ENCODE measurements at regions not wholly inside any gene's neighbourhood (a gene's known extent, or its start where the extent isn't known, plus 50 kb on each side); places are given as distances from the start of the nearest gene placed in this dataset.

GRCh38 chr11:80610516-80610915, 1169.7 kb upstream of the TENM4 start:
- Histone ChIP-seq H3K23ac (ENCODE audit: insufficient read length) (no peak overlapping the region), H2BK5ac (ENCODE audit: low read depth, low read length) (no peak overlapping the region), H3K79me1 (ENCODE audit: low read depth, low read length) (no peaks in the 10 kb centered on the region), H3K4ac (replicated peaks; ENCODE audit: insufficient read length, low read depth, low read length) (no peak overlapping the region), H3K14ac (ENCODE audit: insufficient read length) (no peak overlapping the region), H3K56ac (replicated peaks; ENCODE audit: insufficient read length, low read depth, low read length) (no peak overlapping the region), H4K8ac (ENCODE audit: extremely low read depth, insufficient read depth, low read length) (no peak overlapping the region), H4K5ac (ENCODE audit: insufficient read length, low read depth, low read length) (no peak overlapping the region), H2BK120ac (replicated peaks; ENCODE audit: low read depth, low read length) (no peak overlapping the region), H3K36me3 (ENCODE audit: control insufficient read depth in 2 of 4, insufficient read depth in 4 of 4, low read length in 3 of 4) (no peaks in the 10 kb centered on the region), H2BK15ac (ENCODE audit: low read length) (no peak overlapping the region), H2BK20ac (ENCODE audit: low read length) (no peak overlapping the region), H3K9me3 (ENCODE audit: insufficient read depth in 2 of 2, low read depth in 1 of 2, low read length in 1 of 2) (0 out of 4 replicates have a peak, but pooled peaks cover 0 to 2% of the 10 kb centered on the region in 2 experiments), H3K9ac (replicated peaks in 1 of 4; ENCODE audit: extremely low read depth in 1 of 4, low read depth in 3 of 4, low read length in 3 of 4) (no peak overlapping the region), H3K4me1 (replicated peaks in 1 of 4; ENCODE audit: control insufficient read depth in 3 of 4, insufficient read depth in 4 of 4, low read length in 3 of 4) (no peaks in the 10 kb centered on the region), H3K27me3 (replicated peaks in 1 of 4; ENCODE audit: control insufficient read depth in 3 of 4, extremely low read depth in 1 of 4, insufficient read depth in 3 of 4, low read length in 3 of 4) (no peaks in the 10 kb centered on the region), H2BK12ac (ENCODE audit: low read depth, low read length) (no peak overlapping the region), H2AFZ (ENCODE audit: low read length) (no peak overlapping the region), H3K27ac (ENCODE audit: low read depth, low read length) (no peak overlapping the region), H3K4me2 (ENCODE audit: insufficient read depth in 1 of 2, low read depth in 2 of 2, low read length in 2 of 2) (no peak overlapping the region), H3K23me2 (ENCODE audit: low read depth, low read length) (no peaks in the 10 kb centered on the region), H4K20me1 (replicated peaks in 1 of 2; ENCODE audit: control insufficient read depth in 1 of 2, insufficient read depth in 2 of 2, low read length in 2 of 2) (no peaks in the 10 kb centered on the region), H3K18ac (ENCODE audit: extremely low read depth, low read length) (no peak overlapping the region), H2AK5ac (ENCODE audit: low read depth, low read length) (no peak overlapping the region), H3K79me2 (ENCODE audit: control insufficient read depth in 1 of 2, insufficient read depth in 2 of 2, low read length in 2 of 2) (no peaks in the 10 kb centered on the region), H3K4me3 (ENCODE audit: extremely low read depth in 1 of 4, insufficient read depth in 2 of 4, low read depth in 3 of 4, low read length in 4 of 4) (no peak overlapping the region), H4K91ac (replicated peaks; ENCODE audit: insufficient read length, low read length) (no peak overlapping the region)
- WGBS, 2 experiments (ENCODE audit: extremely low coverage in 1 of 2, insufficient coverage in 1 of 2, insufficient read length in 1 of 2, insufficient replicate concordance in 2 of 2, low coverage in 1 of 2, low lambda C conversion rate in 2 of 2, missing lambda C conversion rate in 1 of 2), result 92% methylated on average over 7 of the region's 7 CpGs; no CpG with 5 or more reads in 1 of the 2 experiments
- CTCF ChIA-PET (ENCODE audit: partially characterized antibody), result no interaction called here
- TF ChIP-seq BCL11A (IDR thresholded peaks at IDR 0.05; ENCODE audit: low read depth in 2 of 2, low read length in 2 of 2) (no peak), FOSL1 (IDR thresholded peaks at IDR 0.05; ENCODE audit: insufficient read depth, low read depth, low read length) (no peak), EGR1 (IDR thresholded peaks at IDR 0.05; ENCODE audit: borderline replicate concordance, low read depth, low read length) (no peak), SUZ12 (IDR thresholded peaks at IDR 0.05; ENCODE audit: low read length) (no peak), SIRT6 (IDR thresholded peaks at IDR 0.05; ENCODE audit: low read length) (no peak), RBBP5 (IDR thresholded peaks at IDR 0.05; ENCODE audit: borderline replicate concordance, low read depth, low read length) (no peak)
- FAIRE-seq (no peak), DNase-seq (ENCODE audit: low read depth in 1 of 2, low spot score in 2 of 2) (no peak)
- POLR2A ChIA-PET (ENCODE audit: partially characterized antibody), result no interaction called here

Measured in H1 (cell line).